IMR-90 (cell line): ENCODE measurements at regions not wholly inside any gene's neighbourhood (a gene's known extent, or its start where the extent isn't known, plus 50 kb on each side); places are given as distances from the start of the nearest gene placed in this dataset.

Experiments used
- ATAC-seq: fragments of 200-7000 bp; cut with Tn5 transposase; 2 replicates; pipeline ENCODE4 v1.9.1; 2020; ENCODE audit warnings: low read depth, mild to moderate bottlenecking, moderate library complexity
- BruUV-seq: library from RNA; stranded (reverse); fragments of 400-500 nt; replicated peaks from 2 replicates; lab custom pipeline; 2021; lab: Mats Ljungman, UMichigan
- CTCF ChIA-PET: fragments of 300-600 bp; formaldehyde crosslinking; extraction: SDS; loops from one replicate; lab custom pipeline; 2021; ENCODE audit warnings: antibody characterized with exemption; lab: Yijun Ruan, JAX
- POLR2A ChIA-PET: fragments of 300-600 bp; sonication (Branson Sonifier 250); formaldehyde crosslinking; loops from one replicate; lab custom pipeline; 2022; ENCODE audit warnings: antibody characterized with exemption; ENCODE audit not compliant: unreplicated experiment; lab: Charles Lee
- DNase-seq: peaks from one replicate; pipeline ENCODE4 v3.0.0; 2013
- H2AFZ ChIP-seq: replicated peaks from 2 replicates; pipeline ENCODE3; 2013; ENCODE audit warnings: low read length, mild to moderate bottlenecking; ENCODE audit not compliant: poor library complexity
- H2AK5ac ChIP-seq: 2 replicates; pipeline ENCODE4 v1.6.1; 2013; ENCODE audit warnings: low read depth, low read length, inconsistent platforms
- H2AK9ac ChIP-seq: replicated peaks from 2 replicates; pipeline ENCODE3; 2013; ENCODE audit warnings: mild to moderate bottlenecking, low read depth, low read length, moderate library complexity; ENCODE audit not compliant: poor library complexity
- H2BK120ac ChIP-seq: 2 replicates; pipeline ENCODE4 v1.6.1; 2013; ENCODE audit warnings: low read depth, low read length, inconsistent platforms
- H2BK15ac ChIP-seq: 3 replicates; pipeline ENCODE4 v1.6.1; 2013; ENCODE audit warnings: low read depth, low read length, inconsistent platforms
- H2BK20ac ChIP-seq: 2 replicates; pipeline ENCODE4 v1.6.1; 2013; ENCODE audit warnings: low read depth, mild to moderate bottlenecking, inconsistent platforms, low read length, moderate library complexity
- H2BK5ac ChIP-seq: 2 replicates; pipeline ENCODE4 v1.6.1; 2013; ENCODE audit warnings: mild to moderate bottlenecking, low read depth, low read length, inconsistent platforms; ENCODE audit not compliant: poor library complexity, severe bottlenecking
- H3K14ac ChIP-seq: replicated peaks from 2 replicates; pipeline ENCODE4 v1.6.1; 2013; ENCODE audit warnings: low read depth, low read length, inconsistent platforms
- H3K18ac ChIP-seq: 2 replicates; pipeline ENCODE4 v1.6.1; 2013; ENCODE audit warnings: low read depth, low read length, control low read depth
- H3K23ac ChIP-seq: 2 replicates; pipeline ENCODE4 v1.6.1; 2013; ENCODE audit warnings: low read depth, low read length, inconsistent platforms
- H3K27ac ChIP-seq: 2 replicates; pipeline ENCODE4 v1.5.1; 2013; ENCODE audit warnings: mild to moderate bottlenecking, control low read depth, low read length; ENCODE audit not compliant: insufficient read depth
- H3K27me3 ChIP-seq: 2 replicates; pipeline ENCODE4 v1.6.1; 2013; ENCODE audit warnings: low read length; ENCODE audit not compliant: control insufficient read depth, insufficient read depth
- H3K36me3 ChIP-seq: 2 replicates; pipeline ENCODE4 v1.6.1; 2013; ENCODE audit warnings: low read length, mixed read lengths; ENCODE audit not compliant: control insufficient read depth, insufficient read depth
- H3K4ac ChIP-seq: 2 replicates; pipeline ENCODE4 v1.6.1; 2013; ENCODE audit warnings: low read depth, low read length, inconsistent platforms
- H3K4me1 ChIP-seq: 2 replicates; pipeline ENCODE4 v1.6.1; 2013; ENCODE audit warnings: low read length, mixed read lengths; ENCODE audit not compliant: control insufficient read depth, insufficient read depth
- H3K4me2 ChIP-seq: 2 replicates; pipeline ENCODE4 v1.6.1; 2013; ENCODE audit warnings: low read depth, mild to moderate bottlenecking, control low read depth, low read length, moderate library complexity
- H3K4me3 ChIP-seq: 2 replicates; pipeline ENCODE4 v1.5.1; 2013; ENCODE audit warnings: low read depth, mild to moderate bottlenecking, control low read depth, low read length, moderate library complexity; ENCODE audit not compliant: insufficient read depth
- H3K56ac ChIP-seq: 2 replicates; pipeline ENCODE4 v1.6.1; 2013; ENCODE audit warnings: low read length, inconsistent platforms; ENCODE audit not compliant: insufficient read depth; ENCODE audit errors: extremely low read depth
- H3K79me1 ChIP-seq, 2 experiments: 2 replicates each; pipeline ENCODE4 v1.6.1; 2013; ENCODE audit warnings: low read length in 2 of 2, inconsistent platforms in 1 of 2, low read depth in 1 of 2
- H3K9ac ChIP-seq: 2 replicates; pipeline ENCODE4 v1.6.1; 2013; ENCODE audit warnings: low read depth, low read length, control low read depth
- H3K9me1 ChIP-seq: 2 replicates; pipeline ENCODE4 v1.6.1; 2013; ENCODE audit warnings: low read length, inconsistent platforms; ENCODE audit not compliant: insufficient read depth
- H3K9me3 ChIP-seq: 2 replicates; pipeline ENCODE4 v1.6.1; 2013; ENCODE audit warnings: low read length; ENCODE audit not compliant: control insufficient read depth, insufficient read depth
- H4K20me1 ChIP-seq: 2 replicates; pipeline ENCODE4 v1.6.1; 2013; ENCODE audit warnings: low read length, inconsistent platforms; ENCODE audit not compliant: insufficient read depth
- H4K5ac ChIP-seq: 2 replicates; pipeline ENCODE4 v1.6.1; 2013; ENCODE audit warnings: mild to moderate bottlenecking, low read depth, low read length, control low read depth
- H4K8ac ChIP-seq, 2 experiments: 2 replicates each; pipeline ENCODE4 v1.6.1; 2013; ENCODE audit warnings: low read depth in 2 of 2, low read length in 2 of 2, control low read depth in 1 of 2, inconsistent platforms in 1 of 2
- H4K91ac ChIP-seq: 2 replicates; pipeline ENCODE4 v1.6.1; 2013; ENCODE audit warnings: low read depth, low read length, inconsistent platforms; ENCODE audit not compliant: insufficient read depth
- CEBPB ChIP-seq: IDR thresholded peaks from 2 replicates; pipeline ENCODE4 v1.6.1; 2012; ENCODE audit warnings: low read depth, low read length, improper control_type of control experiment
- CHD1 ChIP-seq: IDR thresholded peaks from 2 replicates; pipeline ENCODE4 v1.6.1; 2012; ENCODE audit warnings: low read depth, low read length, improper control_type of control experiment
- FOS ChIP-seq: fragments of 150-350 bp; IDR thresholded peaks from 2 replicates; pipeline ENCODE4 v1.6.1; 2016; ENCODE audit warnings: low read depth, low read length
- MAFK ChIP-seq: IDR thresholded peaks from 2 replicates; pipeline ENCODE4 v1.6.1; 2012; ENCODE audit warnings: low read depth, low read length, improper control_type of control experiment
- MAZ ChIP-seq: IDR thresholded peaks from 2 replicates; pipeline ENCODE4 v1.6.1; 2012; ENCODE audit warnings: low read depth, mild to moderate bottlenecking, low read length, improper control_type of control experiment, moderate library complexity, borderline replicate concordance
- MXI1 ChIP-seq: IDR thresholded peaks from 2 replicates; pipeline ENCODE4 v1.6.1; 2012; ENCODE audit warnings: low read depth, mild to moderate bottlenecking, low read length, moderate library complexity, borderline replicate concordance
- POLR2A ChIP-seq: IDR thresholded peaks from 2 replicates; pipeline ENCODE4 v1.6.1; 2012; ENCODE audit warnings: mild to moderate bottlenecking, low read depth, low read length
- RAD21 ChIP-seq: IDR thresholded peaks from 2 replicates; pipeline ENCODE4 v1.6.1; 2012; ENCODE audit warnings: low read length, improper control_type of control experiment
- RCOR1 ChIP-seq: IDR thresholded peaks from 2 replicates; pipeline ENCODE4 v1.6.1; 2012; ENCODE audit warnings: mild to moderate bottlenecking, low read length, improper control_type of control experiment; ENCODE audit not compliant: insufficient replicate concordance
- RFX5 ChIP-seq: IDR thresholded peaks from 2 replicates; pipeline ENCODE4 v1.8.0; 2012; ENCODE audit warnings: low read depth, mild to moderate bottlenecking, low read length, moderate library complexity
- SMC3 ChIP-seq: fragments of 150-350 bp; IDR thresholded peaks from 2 replicates; pipeline ENCODE4 v1.6.1; 2016; ENCODE audit warnings: low read depth, mild to moderate bottlenecking, antibody characterized with exemption, low read length, moderate library complexity
- WGBS, 2 experiments: methylation state at CpG; one replicate each; pipeline versions ENCODE4 v1.1.5 to v1.1.7; 2013; ENCODE audit warnings: missing lambda C conversion rate in 2 of 2; ENCODE audit not compliant: insufficient read length in 1 of 2; ENCODE audit errors: extremely low coverage in 2 of 2; 5-methylcytosine and 5-hydroxymethylcytosine counted together
- dilution Hi-C: fragments of 300-500 bp; cut with HindIII; formaldehyde crosslinking; loops from one replicate; pipeline ENCODE4 v1.14.3; 2018; ENCODE audit warnings: low sequenced_read_pairs; ENCODE audit not compliant: unreplicated experiment
- in situ Hi-C: fragments of 300-500 bp; cut with MboI; formaldehyde crosslinking; loops from 3 replicates; pipeline ENCODE4 v1.14.3; 2019; ENCODE audit warnings: low sequenced_read_pairs, inconsistent platforms, mixed read lengths
- intact Hi-C: fragments of 100-400 bp; cut with micrococcal nuclease; formaldehyde crosslinking; loops from 2 replicates; pipeline ENCODE4 v1.10.0; 2022
- TF ChIP-seq, protein P1 (sequence below): fragments of 150-350 bp; IDR thresholded peaks from 2 replicates; pipeline ENCODE4 v1.6.1; 2017; ENCODE audit warnings: mild to moderate bottlenecking, antibody characterized with exemption, low read length, low read depth
- TF ChIP-seq, protein P2 (sequence below): fragments of 150-350 bp; IDR thresholded peaks from 2 replicates; pipeline ENCODE4 v1.6.1; 2016; ENCODE audit warnings: low read depth, mild to moderate bottlenecking, low read length, moderate library complexity, borderline replicate concordance
- TF ChIP-seq, protein P3 (sequence below): conservative IDR thresholded peaks from 2 replicates; pipeline ENCODE4 v1.5.1; 2012; ENCODE audit warnings: mild to moderate bottlenecking, low read depth, low read length, improper control_type of control experiment

DNA sequence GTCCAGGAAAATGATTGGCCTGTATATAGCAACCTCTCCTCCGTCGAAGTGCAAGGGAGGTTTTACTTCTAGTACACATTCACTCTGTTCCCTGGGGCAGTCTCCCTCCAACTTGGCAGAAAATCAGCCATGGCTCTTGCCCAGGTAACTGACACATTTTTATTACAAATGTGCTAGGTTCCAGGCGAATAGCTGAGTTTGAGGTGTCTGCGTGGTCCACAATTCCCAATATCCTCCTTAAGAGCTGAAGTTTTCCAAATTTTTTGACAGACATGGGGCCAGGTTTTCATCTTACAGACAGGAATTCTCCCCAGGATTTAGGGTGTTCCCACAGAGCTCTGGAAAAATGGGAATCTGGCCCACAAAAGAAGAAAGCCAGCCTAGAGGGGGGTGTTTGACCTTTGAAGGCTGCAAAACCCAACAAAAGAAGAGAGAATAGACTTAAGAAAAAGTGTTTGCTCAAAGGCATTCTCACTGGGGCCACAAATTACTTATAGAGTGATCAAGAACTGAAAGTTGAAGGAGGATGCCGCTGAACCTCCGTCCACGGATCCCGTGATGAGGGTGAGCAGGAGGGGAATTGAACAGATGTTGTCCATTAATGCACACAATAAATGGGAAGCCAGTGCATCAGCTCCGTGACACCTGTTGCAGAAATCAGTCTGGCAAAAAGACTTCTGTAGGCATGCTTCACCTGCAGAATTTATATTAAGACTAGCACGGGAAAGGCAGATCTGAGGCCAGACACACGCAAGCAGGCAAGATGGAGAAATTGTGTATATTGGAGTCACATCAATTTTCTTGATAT lies 242.3 kb upstream of the COPS8 start:
- Histone ChIP-seq H2BK5ac (no peak overlapping the region), H2AFZ (no peak overlapping the region), H3K4me1 (no peaks in the 10 kb centered on the region), H4K8ac (no peak overlapping the region), H4K20me1 (no peaks in the 10 kb centered on the region), H2BK15ac (no peak overlapping the region), H3K23ac (no peak overlapping the region), H4K5ac (no peak overlapping the region), H4K91ac (no peak overlapping the region), H2BK120ac (no peak overlapping the region), H3K27ac (no peak overlapping the region), H2AK5ac (no peak overlapping the region), H3K4me2 (no peak overlapping the region), H3K4me3 (no peak overlapping the region), H3K56ac (no peak overlapping the region), H3K9ac (no peak overlapping the region), H2BK20ac (no peak overlapping the region), H3K36me3 (no peaks in the 10 kb centered on the region), H3K4ac (no peak overlapping the region), H2AK9ac (no peak overlapping the region), H3K79me1 (no peaks in the 10 kb centered on the region), H3K14ac (no peak overlapping the region), H3K9me3 (peaks cover 2% of the 10 kb centered on the region; the same call in 1 of the 2 replicates), H3K27me3 (peaks cover 2% of the 10 kb centered on the region), H3K18ac (no peak overlapping the region), H3K9me1 (no peaks in the 10 kb centered on the region)
- no peak for DNase-seq
- intact Hi-C loops, result no loop called here
- no peak for TF ChIP-seq MXI1
- TF ChIP-seq RAD21, result no peak
- TF ChIP-seq CEBPB, result no peak
- TF ChIP-seq, protein P1, sequence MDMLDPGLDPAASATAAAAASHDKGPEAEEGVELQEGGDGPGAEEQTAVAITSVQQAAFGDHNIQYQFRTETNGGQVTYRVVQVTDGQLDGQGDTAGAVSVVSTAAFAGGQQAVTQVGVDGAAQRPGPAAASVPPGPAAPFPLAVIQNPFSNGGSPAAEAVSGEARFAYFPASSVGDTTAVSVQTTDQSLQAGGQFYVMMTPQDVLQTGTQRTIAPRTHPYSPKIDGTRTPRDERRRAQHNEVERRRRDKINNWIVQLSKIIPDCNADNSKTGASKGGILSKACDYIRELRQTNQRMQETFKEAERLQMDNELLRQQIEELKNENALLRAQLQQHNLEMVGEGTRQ, result no peak
- no peak for TF ChIP-seq FOS
- TF ChIP-seq, protein P2, sequence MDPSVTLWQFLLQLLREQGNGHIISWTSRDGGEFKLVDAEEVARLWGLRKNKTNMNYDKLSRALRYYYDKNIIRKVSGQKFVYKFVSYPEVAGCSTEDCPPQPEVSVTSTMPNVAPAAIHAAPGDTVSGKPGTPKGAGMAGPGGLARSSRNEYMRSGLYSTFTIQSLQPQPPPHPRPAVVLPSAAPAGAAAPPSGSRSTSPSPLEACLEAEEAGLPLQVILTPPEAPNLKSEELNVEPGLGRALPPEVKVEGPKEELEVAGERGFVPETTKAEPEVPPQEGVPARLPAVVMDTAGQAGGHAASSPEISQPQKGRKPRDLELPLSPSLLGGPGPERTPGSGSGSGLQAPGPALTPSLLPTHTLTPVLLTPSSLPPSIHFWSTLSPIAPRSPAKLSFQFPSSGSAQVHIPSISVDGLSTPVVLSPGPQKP, result no peak
- TF ChIP-seq, protein P3, sequence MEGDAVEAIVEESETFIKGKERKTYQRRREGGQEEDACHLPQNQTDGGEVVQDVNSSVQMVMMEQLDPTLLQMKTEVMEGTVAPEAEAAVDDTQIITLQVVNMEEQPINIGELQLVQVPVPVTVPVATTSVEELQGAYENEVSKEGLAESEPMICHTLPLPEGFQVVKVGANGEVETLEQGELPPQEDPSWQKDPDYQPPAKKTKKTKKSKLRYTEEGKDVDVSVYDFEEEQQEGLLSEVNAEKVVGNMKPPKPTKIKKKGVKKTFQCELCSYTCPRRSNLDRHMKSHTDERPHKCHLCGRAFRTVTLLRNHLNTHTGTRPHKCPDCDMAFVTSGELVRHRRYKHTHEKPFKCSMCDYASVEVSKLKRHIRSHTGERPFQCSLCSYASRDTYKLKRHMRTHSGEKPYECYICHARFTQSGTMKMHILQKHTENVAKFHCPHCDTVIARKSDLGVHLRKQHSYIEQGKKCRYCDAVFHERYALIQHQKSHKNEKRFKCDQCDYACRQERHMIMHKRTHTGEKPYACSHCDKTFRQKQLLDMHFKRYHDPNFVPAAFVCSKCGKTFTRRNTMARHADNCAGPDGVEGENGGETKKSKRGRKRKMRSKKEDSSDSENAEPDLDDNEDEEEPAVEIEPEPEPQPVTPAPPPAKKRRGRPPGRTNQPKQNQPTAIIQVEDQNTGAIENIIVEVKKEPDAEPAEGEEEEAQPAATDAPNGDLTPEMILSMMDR, result no peak
- TF ChIP-seq RCOR1, result no peak
- TF ChIP-seq MAZ, result no peak
- TF ChIP-seq POLR2A, result no peak
- no peak for TF ChIP-seq RFX5
- TF ChIP-seq CHD1, result no peak
- no peak for TF ChIP-seq SMC3
- TF ChIP-seq MAFK, result no peak
- POLR2A ChIA-PET, result no interaction called here
- WGBS, 2 experiments, result 86% methylated on average over 1 of the region's 11 CpGs; no CpG with 5 or more reads in 1 of the 2 experiments
- in situ Hi-C loops, result no loop called here
- no peak for ATAC-seq
- BruUV-seq, result no TSS peak
- CTCF ChIA-PET, result no interaction called here
- dilution Hi-C loops, result no loop called here
